ENCODE measurements at regions not wholly inside any gene's neighbourhood (a gene's known extent, or its start where the extent isn't known, plus 50 kb on each side); places are given as distances from the start of the nearest gene placed in this dataset.

- no peak for TF ChIP-seq CTCF (conservative IDR thresholded peaks at IDR 0.05; ENCODE audit: low read depth, low read length)
- no peak for TF ChIP-seq EZH2 (IDR thresholded peaks at IDR 0.05; ENCODE audit: borderline replicate concordance, low read depth, low read length, poor library complexity, severe bottlenecking)
Observed at GRCh38 chr6:170108456-170108855, 182.4 kb downstream of the DLL1 start.
